ENCODE measurements at regions not wholly inside any gene's neighbourhood (a gene's known extent, or its start where the extent isn't known, plus 50 kb on each side); places are given as distances from the start of the nearest gene placed in this dataset.

GRCh38 chr6:98724537-98724936 lies 109.8 kb upstream of the POU3F2 start:
- Histone ChIP-seq H3K36me3 (no peaks in the 10 kb centered on the region), H3K9me3 (no peaks in the 10 kb centered on the region), H3K27me3 (peaks cover 7% of the 10 kb centered on the region; the same call in 1 of the 2 replicates), H3K4me1 (no peaks in the 10 kb centered on the region), H3K4me3 (ENCODE audit: low read depth, low read length) (no peak overlapping the region)
- no peak for TF ChIP-seq CTCF (IDR thresholded peaks at IDR 0.05; ENCODE audit: low read depth, low read length)
- DNase-seq: no peak

- H3K27me3 ChIP-seq: no peaks in the 10 kb centered on the region
- H3K4me1 ChIP-seq: no peaks in the 10 kb centered on the region
- no peaks in the 10 kb centered on the region for H3K36me3 ChIP-seq
- no peak for TF ChIP-seq CTCF (IDR thresholded peaks at IDR 0.05; ENCODE audit: low read depth, low read length)
- H3K9me3 ChIP-seq: no peaks in the 10 kb centered on the region
- DNase-seq: no peak
- no peak overlapping the region for H3K4me3 ChIP-seq (ENCODE audit: low read depth, low read length)
Measured at GRCh38 chr6:98747273-98747672, 87.1 kb upstream of the POU3F2 start.

- Histone ChIP-seq H3K27me3 (no peaks in the 10 kb centered on the region), H3K36me3 (no peaks in the 10 kb centered on the region), H3K4me3 (ENCODE audit: low read depth, low read length) (no peak overlapping the region), H3K9me3 (no peaks in the 10 kb centered on the region), H3K4me1 (no peaks in the 10 kb centered on the region)
- no peak for TF ChIP-seq CTCF (IDR thresholded peaks at IDR 0.05; ENCODE audit: low read depth, low read length)
- DNase-seq: no peak
Measured at GRCh38 chr6:98747960-98748359, 86.4 kb upstream of the POU3F2 start.

GRCh38 chr6:98759459-98759858 lies 74.9 kb upstream of the POU3F2 start:
- no peaks in the 10 kb centered on the region for H3K4me1 ChIP-seq
- no peaks in the 10 kb centered on the region for H3K36me3 ChIP-seq
- no peak for TF ChIP-seq CTCF (IDR thresholded peaks at IDR 0.05; ENCODE audit: low read depth, low read length)
- H3K4me3 ChIP-seq (ENCODE audit: low read depth, low read length): no peak overlapping the region
- no peak for DNase-seq
- H3K9me3 ChIP-seq: no peaks in the 10 kb centered on the region
- no peaks in the 10 kb centered on the region for H3K27me3 ChIP-seq

GRCh38 chr6:98764373-98764911 lies 69.9 kb upstream of the POU3F2 start:
- H3K4me3 ChIP-seq (ENCODE audit: low read depth, low read length): no peak overlapping the region
- TF ChIP-seq CTCF (IDR thresholded peaks at IDR 0.05; ENCODE audit: low read depth, low read length): no peak
- H3K4me1 ChIP-seq: no peaks in the 10 kb centered on the region
- H3K27me3 ChIP-seq: no peaks in the 10 kb centered on the region
- H3K36me3 ChIP-seq: no peaks in the 10 kb centered on the region
- H3K9me3 ChIP-seq: no peaks in the 10 kb centered on the region
- no peak for DNase-seq

- no peaks in the 10 kb centered on the region for H3K4me1 ChIP-seq
- H3K4me3 ChIP-seq (ENCODE audit: low read depth, low read length): no peak overlapping the region
- peak; percentile 18 for DNase-seq
- H3K36me3 ChIP-seq: no peaks in the 10 kb centered on the region
- peak; percentile 36 for TF ChIP-seq CTCF (IDR thresholded peaks at IDR 0.05; ENCODE audit: low read depth, low read length)
- H3K9me3 ChIP-seq: no peaks in the 10 kb centered on the region
- H3K27me3 ChIP-seq: no peaks in the 10 kb centered on the region
Measured at GRCh38 chr6:98769546-98769945, 64.8 kb upstream of the POU3F2 start.
